ENCODE measurements at regions not wholly inside any gene's neighbourhood (a gene's known extent, or its start where the extent isn't known, plus 50 kb on each side); places are given as distances from the start of the nearest gene placed in this dataset.

GRCh38 chrX:9207142-9207541 is 173.2 kb upstream of the FAM9B start:
- TF ChIP-seq YY1 (IDR thresholded peaks at IDR 0.05; ENCODE audit: low read depth, low read length), result no peak
- no peak for TF ChIP-seq KDM1A (IDR thresholded peaks at IDR 0.05; ENCODE audit: borderline replicate concordance, low read length)
- TF ChIP-seq SP1 (IDR thresholded peaks at IDR 0.05; ENCODE audit: low read depth, low read length), result no peak
- TF ChIP-seq USF2 (IDR thresholded peaks at IDR 0.05; ENCODE audit: low read length), result no peak
- TF ChIP-seq CTCF (IDR thresholded peaks at IDR 0.05; ENCODE audit: control extremely low read depth in 1 of 3, insufficient read depth in 1 of 3, low read depth in 1 of 3, low read length in 3 of 3), result no peak
- no peak for TF ChIP-seq HDAC6 (IDR thresholded peaks at IDR 0.05; ENCODE audit: low read depth, low read length)
- no peak for TF ChIP-seq MAX (IDR thresholded peaks at IDR 0.05)
- no peak for TF ChIP-seq EP300 (IDR thresholded peaks at IDR 0.05; ENCODE audit: borderline replicate concordance in 1 of 2, low read depth in 2 of 2, low read length in 2 of 2)
